Right lobe of liver (tissue), 4 donors: ENCODE measurements at regions not wholly inside any gene's neighbourhood (a gene's known extent, or its start where the extent isn't known, plus 50 kb on each side); places are given as distances from the start of the nearest gene placed in this dataset.

ENCODE experiments used
- POLR2A ChIP-seq: fragments of 450-650 bp; IDR thresholded peaks from one replicate; pipeline ENCODE4 v1.6.1; 2017; ENCODE audit warnings: antibody characterized with exemption, mild to moderate bottlenecking
- TF ChIP-seq, protein P1 (sequence below), 4 donors: fragments of 200-600 bp in 3 of 4; fragments of 450-650 bp in 1 of 4; IDR thresholded peaks; one replicate each; pipeline versions ENCODE4 v1.5.1 to v1.8.0; 2016 to 2022; ENCODE audit warnings: antibody characterized with exemption in 4 of 4, mild to moderate bottlenecking in 2 of 4
- donor health status: DM: no; HTN: no; CAD: no.
- donor health status: DM: no; HTN: no; CAD: no.
- donor health status: DM: no; HTN: yes; CAD: no.

DNA sequence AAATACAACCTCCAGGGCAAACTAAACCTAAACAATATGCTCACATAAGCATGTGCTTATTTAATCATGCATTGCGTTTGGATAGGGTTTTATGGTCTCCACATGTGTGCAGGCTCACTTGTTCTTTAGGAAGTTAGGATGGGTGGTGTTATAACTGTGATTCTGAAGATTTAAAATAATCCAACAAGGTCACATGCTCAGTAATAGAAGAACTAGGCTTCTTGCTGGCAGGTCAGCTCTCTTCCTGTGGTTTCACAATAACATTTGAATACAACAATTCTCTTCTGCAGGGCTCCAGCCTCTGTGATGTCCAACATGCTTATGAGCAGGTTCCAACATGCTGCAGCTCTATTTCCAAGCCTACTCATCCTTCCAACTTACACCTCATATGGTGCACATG lies 84.0 kb downstream of the MYL12B start:
- no peak for TF ChIP-seq POLR2A
- TF ChIP-seq, protein P1, sequence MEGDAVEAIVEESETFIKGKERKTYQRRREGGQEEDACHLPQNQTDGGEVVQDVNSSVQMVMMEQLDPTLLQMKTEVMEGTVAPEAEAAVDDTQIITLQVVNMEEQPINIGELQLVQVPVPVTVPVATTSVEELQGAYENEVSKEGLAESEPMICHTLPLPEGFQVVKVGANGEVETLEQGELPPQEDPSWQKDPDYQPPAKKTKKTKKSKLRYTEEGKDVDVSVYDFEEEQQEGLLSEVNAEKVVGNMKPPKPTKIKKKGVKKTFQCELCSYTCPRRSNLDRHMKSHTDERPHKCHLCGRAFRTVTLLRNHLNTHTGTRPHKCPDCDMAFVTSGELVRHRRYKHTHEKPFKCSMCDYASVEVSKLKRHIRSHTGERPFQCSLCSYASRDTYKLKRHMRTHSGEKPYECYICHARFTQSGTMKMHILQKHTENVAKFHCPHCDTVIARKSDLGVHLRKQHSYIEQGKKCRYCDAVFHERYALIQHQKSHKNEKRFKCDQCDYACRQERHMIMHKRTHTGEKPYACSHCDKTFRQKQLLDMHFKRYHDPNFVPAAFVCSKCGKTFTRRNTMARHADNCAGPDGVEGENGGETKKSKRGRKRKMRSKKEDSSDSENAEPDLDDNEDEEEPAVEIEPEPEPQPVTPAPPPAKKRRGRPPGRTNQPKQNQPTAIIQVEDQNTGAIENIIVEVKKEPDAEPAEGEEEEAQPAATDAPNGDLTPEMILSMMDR (IDR thresholded peaks at IDR 0.05), result no peak
